ENCODE measurements at regions not wholly inside any gene's neighbourhood (a gene's known extent, or its start where the extent isn't known, plus 50 kb on each side); places are given as distances from the start of the nearest gene placed in this dataset.

DNA sequence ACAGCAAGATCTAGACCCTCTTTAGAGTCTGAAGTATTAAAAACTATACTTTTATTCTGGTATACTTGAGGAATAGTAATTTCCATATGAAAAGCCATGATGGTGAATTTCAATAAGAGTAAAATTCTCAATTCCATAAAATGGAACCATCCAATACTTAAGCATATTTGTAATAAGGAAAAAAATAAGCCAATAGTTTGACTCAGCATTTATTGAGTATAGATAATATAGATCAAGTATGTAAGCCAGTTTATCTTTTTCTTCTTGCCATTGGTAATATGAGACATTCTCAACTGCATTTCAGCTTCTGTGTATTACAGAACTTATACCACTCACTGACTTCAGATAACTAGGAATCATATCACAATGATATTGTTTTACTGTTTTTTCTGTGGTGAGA lies 361.0 kb downstream of the SLCO4C1 start:
- TF ChIP-seq, protein P1, sequence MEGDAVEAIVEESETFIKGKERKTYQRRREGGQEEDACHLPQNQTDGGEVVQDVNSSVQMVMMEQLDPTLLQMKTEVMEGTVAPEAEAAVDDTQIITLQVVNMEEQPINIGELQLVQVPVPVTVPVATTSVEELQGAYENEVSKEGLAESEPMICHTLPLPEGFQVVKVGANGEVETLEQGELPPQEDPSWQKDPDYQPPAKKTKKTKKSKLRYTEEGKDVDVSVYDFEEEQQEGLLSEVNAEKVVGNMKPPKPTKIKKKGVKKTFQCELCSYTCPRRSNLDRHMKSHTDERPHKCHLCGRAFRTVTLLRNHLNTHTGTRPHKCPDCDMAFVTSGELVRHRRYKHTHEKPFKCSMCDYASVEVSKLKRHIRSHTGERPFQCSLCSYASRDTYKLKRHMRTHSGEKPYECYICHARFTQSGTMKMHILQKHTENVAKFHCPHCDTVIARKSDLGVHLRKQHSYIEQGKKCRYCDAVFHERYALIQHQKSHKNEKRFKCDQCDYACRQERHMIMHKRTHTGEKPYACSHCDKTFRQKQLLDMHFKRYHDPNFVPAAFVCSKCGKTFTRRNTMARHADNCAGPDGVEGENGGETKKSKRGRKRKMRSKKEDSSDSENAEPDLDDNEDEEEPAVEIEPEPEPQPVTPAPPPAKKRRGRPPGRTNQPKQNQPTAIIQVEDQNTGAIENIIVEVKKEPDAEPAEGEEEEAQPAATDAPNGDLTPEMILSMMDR (IDR thresholded peaks at IDR 0.05), result no peak
- TF ChIP-seq SIN3A (IDR thresholded peaks at IDR 0.05; ENCODE audit: borderline replicate concordance, insufficient read depth, low read depth, low read length) (no peak), POLR2AphosphoS5 (IDR thresholded peaks at IDR 0.05; ENCODE audit: low read depth, low read length) (no peak)
- TF ChIP-seq, protein P2, sequence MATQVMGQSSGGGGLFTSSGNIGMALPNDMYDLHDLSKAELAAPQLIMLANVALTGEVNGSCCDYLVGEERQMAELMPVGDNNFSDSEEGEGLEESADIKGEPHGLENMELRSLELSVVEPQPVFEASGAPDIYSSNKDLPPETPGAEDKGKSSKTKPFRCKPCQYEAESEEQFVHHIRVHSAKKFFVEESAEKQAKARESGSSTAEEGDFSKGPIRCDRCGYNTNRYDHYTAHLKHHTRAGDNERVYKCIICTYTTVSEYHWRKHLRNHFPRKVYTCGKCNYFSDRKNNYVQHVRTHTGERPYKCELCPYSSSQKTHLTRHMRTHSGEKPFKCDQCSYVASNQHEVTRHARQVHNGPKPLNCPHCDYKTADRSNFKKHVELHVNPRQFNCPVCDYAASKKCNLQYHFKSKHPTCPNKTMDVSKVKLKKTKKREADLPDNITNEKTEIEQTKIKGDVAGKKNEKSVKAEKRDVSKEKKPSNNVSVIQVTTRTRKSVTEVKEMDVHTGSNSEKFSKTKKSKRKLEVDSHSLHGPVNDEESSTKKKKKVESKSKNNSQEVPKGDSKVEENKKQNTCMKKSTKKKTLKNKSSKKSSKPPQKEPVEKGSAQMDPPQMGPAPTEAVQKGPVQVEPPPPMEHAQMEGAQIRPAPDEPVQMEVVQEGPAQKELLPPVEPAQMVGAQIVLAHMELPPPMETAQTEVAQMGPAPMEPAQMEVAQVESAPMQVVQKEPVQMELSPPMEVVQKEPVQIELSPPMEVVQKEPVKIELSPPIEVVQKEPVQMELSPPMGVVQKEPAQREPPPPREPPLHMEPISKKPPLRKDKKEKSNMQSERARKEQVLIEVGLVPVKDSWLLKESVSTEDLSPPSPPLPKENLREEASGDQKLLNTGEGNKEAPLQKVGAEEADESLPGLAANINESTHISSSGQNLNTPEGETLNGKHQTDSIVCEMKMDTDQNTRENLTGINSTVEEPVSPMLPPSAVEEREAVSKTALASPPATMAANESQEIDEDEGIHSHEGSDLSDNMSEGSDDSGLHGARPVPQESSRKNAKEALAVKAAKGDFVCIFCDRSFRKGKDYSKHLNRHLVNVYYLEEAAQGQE (IDR thresholded peaks at IDR 0.05; ENCODE audit: insufficient read depth in 1 of 2, low read depth in 2 of 2, low read length in 1 of 2), result no peak
